ENCODE measurements at regions not wholly inside any gene's neighbourhood (a gene's known extent, or its start where the extent isn't known, plus 50 kb on each side); places are given as distances from the start of the nearest gene placed in this dataset.

GRCh38 chr18:28972333-28972907, 795.5 kb upstream of the CDH2 start:
- DNase-seq (no peak), ATAC-seq (no peak)
- peaks cover 14 to 23% of the 10 kb centered on the region in 2 donors for H3K9me3 Mint-ChIP-seq
- no peak overlapping the region for H3K27ac Mint-ChIP-seq
- H3K27me3 Mint-ChIP-seq: no peaks in the 10 kb centered on the region
- H3K4me3 Mint-ChIP-seq: no peak overlapping the region
- no peaks in the 10 kb centered on the region for H3K4me1 Mint-ChIP-seq

GRCh38 chr18:28963481-28963880, 786.6 kb upstream of the CDH2 start:
- Mint-ChIP-seq H3K27ac (no peak overlapping the region), H3K27me3 (no peaks in the 10 kb centered on the region), H3K4me1 (no peaks in the 10 kb centered on the region), H3K4me3 (no peak overlapping the region), H3K9me3 (peaks cover 0 to 4% of the 10 kb centered on the region in 2 donors)
- DNase-seq (no peak), ATAC-seq (no peak)

DNA sequence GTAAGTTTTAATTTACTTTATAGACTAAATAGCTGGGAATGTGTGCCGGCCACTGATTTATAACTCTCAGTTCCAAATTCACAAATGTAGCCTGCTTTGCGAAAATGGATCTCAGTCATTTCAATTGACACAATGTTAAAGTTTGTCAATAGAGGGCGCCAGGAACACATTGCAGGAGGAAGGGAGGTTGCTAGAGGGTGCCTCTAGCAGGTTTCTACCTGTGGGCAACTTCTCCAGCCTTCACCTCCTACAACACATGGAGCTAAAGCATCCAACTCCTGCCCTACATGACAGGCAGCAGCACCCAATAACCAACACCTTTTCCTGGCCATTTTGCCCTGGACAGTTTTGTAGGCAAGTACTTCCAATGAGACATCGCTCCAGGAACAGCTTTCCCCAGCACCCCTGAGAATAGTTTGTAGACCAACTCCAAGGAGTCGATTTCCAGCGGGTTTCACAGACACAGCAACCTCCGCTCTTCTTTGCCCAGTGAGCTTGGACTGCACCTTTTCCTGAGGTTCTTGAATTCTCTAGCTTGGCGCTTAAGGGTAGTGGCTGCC, 784.8 kb upstream of the CDH2 start:
- H3K9me3 Mint-ChIP-seq: no peaks in the 10 kb centered on the region
- DNase-seq (no peak), ATAC-seq (no peak)
- no peaks in the 10 kb centered on the region for H3K4me1 Mint-ChIP-seq
- no peak overlapping the region for H3K4me3 Mint-ChIP-seq
- no peaks in the 10 kb centered on the region for H3K27me3 Mint-ChIP-seq
- H3K27ac Mint-ChIP-seq: no peak overlapping the region

GRCh38 chr18:28960146-28960545, 783.2 kb upstream of the CDH2 start:
- ATAC-seq (no peak), DNase-seq (no peak)
- Mint-ChIP-seq H3K4me3 (no peak overlapping the region), H3K9me3 (no peaks in the 10 kb centered on the region), H3K27ac (no peak overlapping the region), H3K27me3 (no peaks in the 10 kb centered on the region), H3K4me1 (no peaks in the 10 kb centered on the region)

DNA sequence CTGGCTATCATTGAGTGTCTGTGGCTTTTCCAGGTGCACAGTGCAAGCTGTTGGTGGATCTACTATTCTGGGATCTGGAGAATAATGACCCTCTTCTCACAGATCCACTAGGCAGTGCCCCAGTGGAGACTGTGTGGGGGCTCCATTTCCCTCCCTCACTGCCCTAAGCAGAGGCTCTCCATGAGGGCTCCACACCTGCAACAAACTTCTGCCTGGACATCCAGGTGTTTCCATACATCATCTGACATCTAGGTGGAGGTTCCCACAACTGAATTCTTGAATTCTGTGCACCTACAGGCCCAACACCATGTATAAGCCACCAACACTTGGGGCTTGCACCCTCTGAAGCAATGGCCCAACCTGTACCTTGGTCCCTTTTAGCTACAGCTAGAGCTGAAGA, 775.4 kb upstream of the CDH2 start:
- Mint-ChIP-seq H3K4me3 (no peak overlapping the region), H3K27me3 (no peaks in the 10 kb centered on the region), H3K27ac (no peak overlapping the region), H3K4me1 (no peaks in the 10 kb centered on the region), H3K9me3 (peaks cover 20 to 21% of the 10 kb centered on the region in 2 donors)
- no peak for DNase-seq
- ATAC-seq: no peak

- H3K27me3 Mint-ChIP-seq: no peaks in the 10 kb centered on the region
- no peak overlapping the region for H3K4me3 Mint-ChIP-seq
- no peak for ATAC-seq
- no peaks in the 10 kb centered on the region for H3K4me1 Mint-ChIP-seq
- DNase-seq: no peak
- H3K27ac Mint-ChIP-seq: no peak overlapping the region
- peaks cover 19 to 25% of the 10 kb centered on the region in 2 donors for H3K9me3 Mint-ChIP-seq
Observed at GRCh38 chr18:28947900-28948299, 771.0 kb upstream of the CDH2 start.

DNA sequence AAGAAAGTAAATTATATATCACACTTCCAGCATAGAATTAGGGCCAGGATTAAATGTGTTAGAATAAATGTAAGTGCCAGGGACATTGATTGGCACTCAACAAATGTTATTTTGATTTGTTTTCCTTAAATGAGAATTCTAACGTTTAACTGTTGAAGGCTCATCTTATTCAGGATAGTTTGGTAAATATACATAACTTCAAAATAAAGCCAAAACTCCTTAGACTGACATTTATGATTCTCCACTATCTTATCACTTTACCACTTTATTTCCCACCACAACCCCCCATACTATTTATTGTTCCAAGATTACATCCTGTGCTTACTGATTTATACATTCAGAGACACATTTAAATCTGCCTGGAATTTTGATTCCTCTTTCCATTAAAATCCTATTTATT, 769.5 kb upstream of the CDH2 start:
- H3K9me3 Mint-ChIP-seq: peaks cover 13 to 19% of the 10 kb centered on the region in 2 donors
- DNase-seq (no peak), ATAC-seq (no peak)
- no peak overlapping the region for H3K4me3 Mint-ChIP-seq
- H3K4me1 Mint-ChIP-seq: no peaks in the 10 kb centered on the region
- H3K27me3 Mint-ChIP-seq: no peaks in the 10 kb centered on the region
- no peak overlapping the region for H3K27ac Mint-ChIP-seq

DNA sequence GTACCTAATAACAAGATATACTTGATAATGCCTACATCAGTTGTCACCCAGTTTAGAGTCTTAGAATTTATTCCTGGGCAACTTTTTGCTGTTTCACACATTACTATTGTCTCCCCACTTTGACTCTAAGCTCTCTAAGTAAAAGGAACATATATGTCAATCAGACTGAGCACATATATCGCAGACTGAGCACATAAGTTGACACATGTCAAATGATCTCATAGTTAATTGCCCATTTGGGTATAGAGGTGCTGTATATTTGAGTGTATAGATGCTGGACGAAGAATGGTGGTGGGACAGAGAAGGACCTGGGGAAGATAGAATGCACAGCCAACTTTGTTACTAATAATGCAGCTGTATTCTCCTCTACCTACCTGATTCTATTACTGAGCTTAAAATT, 746.0 kb upstream of the CDH2 start:
- no peaks in the 10 kb centered on the region for H3K4me1 Mint-ChIP-seq
- H3K4me3 Mint-ChIP-seq: no peak overlapping the region
- DNase-seq (no peak), ATAC-seq (no peak)
- H3K27me3 Mint-ChIP-seq: no peaks in the 10 kb centered on the region
- no peak overlapping the region for H3K27ac Mint-ChIP-seq
- peaks cover 0 to 13% of the 10 kb centered on the region in 2 donors for H3K9me3 Mint-ChIP-seq

DNA sequence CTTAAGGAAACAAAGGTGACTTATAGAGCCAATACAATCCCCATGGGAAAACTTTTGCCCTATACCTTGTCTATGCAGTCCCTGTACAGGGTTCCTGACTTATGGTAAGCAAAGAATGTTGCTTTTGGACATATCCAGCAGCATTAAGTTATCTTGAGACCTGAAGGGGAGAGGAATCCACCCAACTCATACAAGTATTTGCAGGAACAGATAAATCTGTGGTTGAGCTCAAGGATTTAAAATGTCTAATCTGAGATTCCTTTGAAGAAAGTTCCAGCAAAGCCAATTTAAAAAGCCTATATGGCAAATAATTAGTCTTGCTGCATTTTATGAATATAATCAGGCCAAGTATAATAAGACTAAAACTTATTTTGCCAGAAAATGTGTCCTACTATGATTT, 739.5 kb upstream of the CDH2 start:
- peaks cover 11 to 20% of the 10 kb centered on the region in 2 donors for H3K9me3 Mint-ChIP-seq
- H3K4me1 Mint-ChIP-seq: no peaks in the 10 kb centered on the region
- no peak for DNase-seq
- no peak overlapping the region for H3K27ac Mint-ChIP-seq
- ATAC-seq: no peak
- no peaks in the 10 kb centered on the region for H3K27me3 Mint-ChIP-seq
- no peak overlapping the region for H3K4me3 Mint-ChIP-seq

- no peak for DNase-seq
- Mint-ChIP-seq H3K4me1 (no peaks in the 10 kb centered on the region), H3K4me3 (no peak overlapping the region), H3K27me3 (no peaks in the 10 kb centered on the region), H3K27ac (no peak overlapping the region), H3K9me3 (peaks cover 0 to 5% of the 10 kb centered on the region in 2 donors)
- no peak for ATAC-seq
Observed at GRCh38 chr18:28905509-28905908, 728.6 kb upstream of the CDH2 start.

DNA sequence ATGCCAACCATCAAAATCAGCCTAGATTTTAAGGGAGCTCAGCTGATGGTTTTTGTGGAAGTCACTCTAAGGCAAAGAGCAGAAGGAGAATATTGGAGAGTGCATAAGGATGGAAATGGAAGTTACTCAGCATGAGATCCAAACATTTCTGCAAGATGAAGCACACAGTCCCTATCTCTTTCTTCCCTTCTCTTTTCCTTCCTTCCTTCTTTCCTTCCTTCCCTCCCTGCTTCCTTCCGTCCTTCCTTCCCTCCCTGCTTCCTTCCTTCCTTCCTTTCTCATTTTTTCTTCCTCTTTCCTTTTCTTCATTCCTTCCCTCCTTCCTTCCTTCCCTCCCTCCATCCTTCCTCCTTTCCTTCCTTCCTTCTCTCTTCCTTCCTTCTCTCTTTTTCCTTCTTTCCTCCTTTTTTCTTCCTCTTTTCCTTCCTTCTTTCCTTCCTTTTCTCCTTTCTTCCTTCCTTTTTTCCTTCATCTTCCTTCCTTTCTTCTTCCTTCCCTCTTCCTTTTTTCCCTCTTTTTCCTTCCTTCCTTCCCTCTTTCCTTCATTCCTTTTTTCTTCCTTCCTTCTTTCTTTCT, 727.9 kb upstream of the CDH2 start:
- Mint-ChIP-seq H3K9me3 (peaks cover 0 to 5% of the 10 kb centered on the region in 2 donors), H3K27ac (no peak overlapping the region), H3K27me3 (no peaks in the 10 kb centered on the region), H3K4me3 (no peak overlapping the region), H3K4me1 (no peaks in the 10 kb centered on the region)
- DNase-seq (no peak), ATAC-seq (no peak)

DNA sequence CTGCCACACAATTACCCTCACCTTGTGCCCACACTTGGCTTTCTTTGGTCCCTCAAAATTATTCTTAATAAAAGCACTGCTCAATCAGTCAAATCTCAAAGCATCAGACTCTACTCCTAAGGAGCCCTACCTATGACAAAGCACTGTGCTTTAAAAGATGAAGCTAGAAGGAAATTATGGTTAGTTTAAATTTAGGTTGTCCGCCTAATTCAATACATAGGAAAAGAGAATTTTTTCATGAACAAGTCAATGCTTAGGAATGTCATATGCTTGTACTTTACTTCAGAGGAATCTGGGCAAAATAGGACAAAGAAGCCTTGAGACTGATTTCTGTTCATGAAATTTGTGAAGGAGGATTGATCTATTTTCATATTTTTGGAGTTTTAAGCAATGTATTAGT, 726.4 kb upstream of the CDH2 start:
- DNase-seq (no peak), ATAC-seq (no peak)
- Mint-ChIP-seq H3K27me3 (no peaks in the 10 kb centered on the region), H3K9me3 (peaks cover 0 to 13% of the 10 kb centered on the region in 2 donors), H3K4me1 (no peaks in the 10 kb centered on the region), H3K4me3 (no peak overlapping the region), H3K27ac (no peak overlapping the region)

DNA sequence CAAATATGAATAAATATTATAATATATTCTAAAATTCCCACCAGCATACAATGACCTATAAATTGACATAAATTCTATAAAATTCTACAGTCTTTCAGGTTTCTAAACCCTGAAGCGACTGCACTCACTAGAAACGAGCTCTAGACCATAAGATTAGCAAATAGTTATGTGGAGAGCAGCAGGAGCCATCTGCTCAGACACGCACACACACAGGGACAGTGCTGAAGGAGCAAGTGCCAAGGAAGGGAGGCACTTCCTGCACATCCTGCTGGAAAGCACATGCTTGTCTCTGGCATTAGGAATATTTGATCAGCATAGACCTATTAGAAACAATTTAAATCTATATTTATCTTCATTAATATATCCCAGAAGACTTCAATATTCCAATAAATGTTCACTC, 713.9 kb upstream of the CDH2 start:
- ATAC-seq (no peak), DNase-seq (no peak)
- Mint-ChIP-seq H3K9me3 (peaks cover 10 to 16% of the 10 kb centered on the region in 2 donors), H3K27ac (no peak overlapping the region), H3K4me1 (no peaks in the 10 kb centered on the region), H3K27me3 (no peaks in the 10 kb centered on the region), H3K4me3 (no peak overlapping the region)

DNA sequence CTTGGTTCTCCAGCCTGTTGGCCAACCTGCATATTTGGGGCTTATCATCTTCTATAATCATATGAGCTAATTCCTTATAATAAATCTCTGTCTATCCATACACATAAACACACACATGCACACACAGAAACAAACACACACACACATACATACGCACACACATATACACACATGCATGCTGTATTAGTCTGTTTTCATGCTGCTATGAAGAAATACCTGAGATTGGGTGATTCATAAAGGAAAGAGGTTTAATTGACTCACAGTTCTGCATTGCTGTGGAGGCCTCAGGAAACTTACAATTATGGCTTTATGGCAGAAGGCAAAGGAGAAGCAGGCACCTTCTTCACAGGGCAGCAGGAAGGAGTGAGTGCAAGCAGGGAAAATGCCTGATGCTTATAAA, 707.4 kb upstream of the CDH2 start:
- no peak overlapping the region for H3K27ac Mint-ChIP-seq
- no peaks in the 10 kb centered on the region for H3K4me1 Mint-ChIP-seq
- no peak overlapping the region for H3K4me3 Mint-ChIP-seq
- DNase-seq (no peak), ATAC-seq (no peak)
- H3K9me3 Mint-ChIP-seq: peaks cover 12 to 18% of the 10 kb centered on the region in 2 donors
- H3K27me3 Mint-ChIP-seq: no peaks in the 10 kb centered on the region

- no peak for ATAC-seq
- H3K9me3 Mint-ChIP-seq: peaks cover 3 to 11% of the 10 kb centered on the region in 2 donors
- no peaks in the 10 kb centered on the region for H3K4me1 Mint-ChIP-seq
- H3K27me3 Mint-ChIP-seq: no peaks in the 10 kb centered on the region
- H3K4me3 Mint-ChIP-seq: no peak overlapping the region
- no peak for DNase-seq
- no peak overlapping the region for H3K27ac Mint-ChIP-seq
Observed at GRCh38 chr18:28880856-28881255, 703.9 kb upstream of the CDH2 start.

GRCh38 chr18:28875059-28875458, 698.1 kb upstream of the CDH2 start:
- H3K9me3 Mint-ChIP-seq: peaks cover 4 to 10% of the 10 kb centered on the region in 2 donors
- H3K27me3 Mint-ChIP-seq: no peaks in the 10 kb centered on the region
- ATAC-seq (no peak), DNase-seq (no peak)
- H3K27ac Mint-ChIP-seq: no peak overlapping the region
- H3K4me1 Mint-ChIP-seq: no peaks in the 10 kb centered on the region
- H3K4me3 Mint-ChIP-seq: no peak overlapping the region

DNA sequence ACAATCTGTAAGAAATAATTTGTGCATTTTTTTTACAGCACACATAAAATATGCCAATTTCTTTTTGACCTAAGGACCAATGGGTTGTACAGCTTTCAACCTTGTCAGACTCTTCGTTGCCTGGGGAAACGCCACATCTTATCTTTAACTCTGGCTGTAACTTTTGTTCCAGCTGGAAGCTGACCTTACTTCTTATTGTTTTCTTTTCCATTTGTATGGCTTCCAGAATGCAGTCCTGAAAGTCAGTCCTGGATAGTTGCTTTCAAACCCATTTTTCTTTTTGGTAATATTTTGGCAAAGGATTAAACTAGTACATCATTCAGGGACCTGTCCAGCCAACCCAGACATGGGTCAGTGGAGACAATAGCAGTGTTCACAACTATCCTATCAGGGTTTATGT, 686.5 kb upstream of the CDH2 start:
- Mint-ChIP-seq H3K9me3 (peaks cover 14 to 34% of the 10 kb centered on the region in 2 donors), H3K4me3 (no peak overlapping the region), H3K27me3 (no peaks in the 10 kb centered on the region), H3K27ac (no peak overlapping the region), H3K4me1 (no peaks in the 10 kb centered on the region)
- ATAC-seq (no peak), DNase-seq (no peak)
